GM12872 (cell line): ENCODE measurements at regions not wholly inside any gene's neighbourhood (a gene's known extent, or its start where the extent isn't known, plus 50 kb on each side); places are given as distances from the start of the nearest gene placed in this dataset.

Source experiments
- TF ChIP-seq, protein P1 (sequence below): IDR thresholded peaks from 3 replicates; pipeline ENCODE4 v1.5.1; 2011; ENCODE audit warnings: low read depth, mild to moderate bottlenecking, low read length, moderate library complexity; ENCODE audit not compliant: insufficient read depth

GRCh38 chr7:25950488-25951413, 201.2 kb upstream of the NFE2L3 start:
- TF ChIP-seq, protein P1, sequence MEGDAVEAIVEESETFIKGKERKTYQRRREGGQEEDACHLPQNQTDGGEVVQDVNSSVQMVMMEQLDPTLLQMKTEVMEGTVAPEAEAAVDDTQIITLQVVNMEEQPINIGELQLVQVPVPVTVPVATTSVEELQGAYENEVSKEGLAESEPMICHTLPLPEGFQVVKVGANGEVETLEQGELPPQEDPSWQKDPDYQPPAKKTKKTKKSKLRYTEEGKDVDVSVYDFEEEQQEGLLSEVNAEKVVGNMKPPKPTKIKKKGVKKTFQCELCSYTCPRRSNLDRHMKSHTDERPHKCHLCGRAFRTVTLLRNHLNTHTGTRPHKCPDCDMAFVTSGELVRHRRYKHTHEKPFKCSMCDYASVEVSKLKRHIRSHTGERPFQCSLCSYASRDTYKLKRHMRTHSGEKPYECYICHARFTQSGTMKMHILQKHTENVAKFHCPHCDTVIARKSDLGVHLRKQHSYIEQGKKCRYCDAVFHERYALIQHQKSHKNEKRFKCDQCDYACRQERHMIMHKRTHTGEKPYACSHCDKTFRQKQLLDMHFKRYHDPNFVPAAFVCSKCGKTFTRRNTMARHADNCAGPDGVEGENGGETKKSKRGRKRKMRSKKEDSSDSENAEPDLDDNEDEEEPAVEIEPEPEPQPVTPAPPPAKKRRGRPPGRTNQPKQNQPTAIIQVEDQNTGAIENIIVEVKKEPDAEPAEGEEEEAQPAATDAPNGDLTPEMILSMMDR = no peak

- TF ChIP-seq, protein P1 = no peak
Observed at GRCh38 chr7:25951414-25952260, 200.4 kb upstream of the NFE2L3 start.

DNA sequence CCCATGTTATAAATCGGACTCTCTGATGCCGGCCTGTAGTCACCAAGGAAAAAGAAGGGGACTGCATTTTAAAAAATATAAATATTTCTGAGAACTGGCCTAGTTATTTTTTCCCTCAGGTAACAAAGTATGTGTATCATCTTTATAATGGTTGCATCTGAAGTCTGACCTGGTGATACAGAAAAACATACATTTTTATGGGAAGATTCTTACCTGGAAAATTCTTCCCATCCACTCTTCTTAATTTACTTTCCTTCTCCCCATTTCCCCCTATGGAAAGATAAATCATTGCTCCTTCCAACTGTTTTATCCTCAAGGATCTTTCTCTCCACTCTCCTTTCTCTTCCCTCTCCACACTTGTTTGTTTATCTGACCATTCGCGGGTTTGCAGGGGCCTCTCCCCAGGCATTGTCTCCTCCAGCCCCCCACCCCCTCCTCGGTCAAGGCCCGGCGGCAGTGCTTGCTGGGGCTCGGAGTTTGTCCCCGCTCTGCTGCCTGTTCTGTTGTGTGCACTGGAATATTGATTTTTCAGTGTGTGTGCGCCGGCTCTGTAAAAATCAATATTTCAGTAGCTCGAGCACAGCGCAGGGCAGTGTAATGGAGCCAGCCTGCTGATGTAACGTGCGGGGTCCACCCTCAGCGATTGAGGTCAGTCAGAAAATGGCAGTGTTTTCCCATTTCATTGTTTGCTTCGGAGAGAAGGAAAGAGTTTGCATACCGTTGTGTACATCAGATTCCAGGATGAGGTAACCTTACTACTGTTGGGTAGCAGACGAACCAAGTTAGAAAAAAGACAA, 199.5 kb upstream of the NFE2L3 start:
- TF ChIP-seq, protein P1 = no peak

DNA sequence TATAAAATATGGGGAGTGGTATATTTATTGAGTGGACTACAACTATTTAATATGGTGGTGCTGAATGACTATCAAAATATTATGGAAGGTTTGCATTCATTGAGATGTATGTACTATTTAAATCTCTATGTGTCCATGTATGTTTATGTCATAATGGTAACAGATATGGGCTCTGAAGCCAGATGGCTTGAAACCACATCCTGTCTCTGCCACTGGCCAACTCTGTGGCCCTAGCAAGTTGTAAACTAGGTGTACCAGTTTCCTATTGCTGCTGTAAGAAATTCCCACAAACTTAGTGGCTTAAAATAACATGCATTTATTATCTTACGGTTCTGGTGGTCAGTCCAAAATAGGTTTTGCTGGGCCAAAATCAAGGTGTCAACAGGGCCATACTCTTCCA, 198.1 kb upstream of the NFE2L3 start:
- TF ChIP-seq, protein P1 = no peak

- TF ChIP-seq, protein P1 = no peak
Observed at GRCh38 chr7:25954395-25954794, 197.6 kb upstream of the NFE2L3 start.

DNA sequence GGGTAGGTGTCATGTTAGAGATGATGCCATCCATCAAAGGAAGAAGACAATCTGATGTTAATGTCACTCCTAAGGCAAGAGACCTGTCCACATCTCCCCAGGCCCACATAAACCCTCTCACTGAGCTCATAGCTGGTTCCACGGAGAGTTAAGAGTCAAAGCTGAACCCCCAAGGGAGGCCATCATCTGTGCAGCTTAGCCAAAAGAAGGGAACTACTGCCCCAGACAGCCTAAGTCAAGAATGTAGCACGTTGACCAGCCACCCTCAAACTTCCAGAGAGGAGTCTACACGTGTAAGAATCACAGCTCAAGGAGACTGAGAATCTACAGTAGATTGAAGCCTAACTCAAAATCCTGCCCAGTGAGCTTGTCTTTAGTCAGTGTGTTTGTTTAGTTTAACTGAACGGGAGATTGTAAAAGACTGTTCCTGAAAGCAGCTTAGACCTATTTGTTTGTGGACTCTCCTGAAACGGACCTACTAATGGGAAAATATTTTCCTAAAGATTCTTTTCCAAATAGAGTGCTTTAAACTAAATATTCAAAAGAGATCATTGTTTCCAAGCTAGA, 192.7 kb upstream of the NFE2L3 start:
- TF ChIP-seq, protein P1 = no peak
